ENCODE measurements at regions not wholly inside any gene's neighbourhood (a gene's known extent, or its start where the extent isn't known, plus 50 kb on each side); places are given as distances from the start of the nearest gene placed in this dataset.
"Not testable (repeated sequence)": the region's sequence is repeated elsewhere in the genome, so short reads cannot be mapped to it uniquely, and the experiment has no call there.

GRCh38 chr9:92242260-92243136 lies 51.0 kb downstream of the IARS1 start:
- no peak for DNase-seq (ENCODE audit: extremely low read depth, low read depth)

GRCh38 chr9:92236915-92237314 lies 56.6 kb downstream of the IARS1 start:
- DNase-seq (ENCODE audit: extremely low read depth, low read depth), result no peak

- no peak for DNase-seq (ENCODE audit: extremely low read depth, low read depth)
Observed at GRCh38 chr9:92236465-92236864, 57.0 kb downstream of the IARS1 start.

- DNase-seq (ENCODE audit: extremely low read depth, low read depth), result no peak
Observed at GRCh38 chr9:92234514-92234913, 59.0 kb downstream of the IARS1 start.

- no peak for DNase-seq (ENCODE audit: extremely low read depth, low read depth)
Observed at GRCh38 chr9:92232190-92232589, 61.3 kb downstream of the IARS1 start.

- no peak for DNase-seq (ENCODE audit: extremely low read depth, low read depth)
Observed at GRCh38 chr9:92228628-92229027, 64.9 kb downstream of the IARS1 start.

GRCh38 chr9:92224177-92224576 lies 69.3 kb downstream of the IARS1 start:
- DNase-seq (ENCODE audit: extremely low read depth, low read depth), result no peak

- DNase-seq (ENCODE audit: extremely low read depth, low read depth), result no peak
Observed at GRCh38 chr9:92223758-92224157, 69.7 kb downstream of the IARS1 start.

GRCh38 chr9:92208693-92209524 lies 84.6 kb downstream of the IARS1 start:
- DNase-seq (ENCODE audit: extremely low read depth, low read depth), result no peak

- DNase-seq (ENCODE audit: extremely low read depth, low read depth), result peak; percentile 11
Observed at GRCh38 chr9:92206488-92206887, 87.0 kb downstream of the IARS1 start.

GRCh38 chr9:92203887-92204286 lies 88.7 kb upstream of the SPTLC1 start:
- not testable (repeated sequence) for DNase-seq (ENCODE audit: extremely low read depth, low read depth)

- not testable (repeated sequence) for DNase-seq (ENCODE audit: extremely low read depth, low read depth)
Observed at GRCh38 chr9:92198237-92198636, 83.0 kb upstream of the SPTLC1 start.

GRCh38 chr9:92196909-92197308 lies 81.7 kb upstream of the SPTLC1 start:
- no peak for DNase-seq (ENCODE audit: extremely low read depth, low read depth)

- DNase-seq (ENCODE audit: extremely low read depth, low read depth), result no peak
Observed at GRCh38 chr9:92196400-92196799, 81.2 kb upstream of the SPTLC1 start.

GRCh38 chr9:92191801-92192200 lies 76.6 kb upstream of the SPTLC1 start:
- no peak for DNase-seq (ENCODE audit: extremely low read depth, low read depth)

- no peak for DNase-seq (ENCODE audit: extremely low read depth, low read depth)
Observed at GRCh38 chr9:92190536-92190790, 75.2 kb upstream of the SPTLC1 start.

- DNase-seq (ENCODE audit: extremely low read depth, low read depth), result no peak
Observed at GRCh38 chr9:92189782-92190535, 74.7 kb upstream of the SPTLC1 start.

- DNase-seq (ENCODE audit: extremely low read depth, low read depth), result no peak
Observed at GRCh38 chr9:92188969-92189781, 74.0 kb upstream of the SPTLC1 start.

GRCh38 chr9:92187989-92188714 lies 72.9 kb upstream of the SPTLC1 start:
- no peak for DNase-seq (ENCODE audit: extremely low read depth, low read depth)

GRCh38 chr9:92187390-92187789 lies 72.2 kb upstream of the SPTLC1 start:
- DNase-seq (ENCODE audit: extremely low read depth, low read depth), result no peak

Measured in NCI-H460 (cell line).